CD14-positive monocyte (primary cell): ENCODE measurements at regions not wholly inside any gene's neighbourhood (a gene's known extent, or its start where the extent isn't known, plus 50 kb on each side); places are given as distances from the start of the nearest gene placed in this dataset.

Source experiments
- DNase-seq, 3 donors: peaks; one replicate each; pipeline ENCODE4 v3.0.0-alpha.2; 2011 to 2022
- H2AFZ ChIP-seq: 2 replicates; pipeline ENCODE4 v1.6.0; 2012; ENCODE audit warnings: mild to moderate bottlenecking, low read depth, low read length, inconsistent platforms; ENCODE audit not compliant: insufficient read depth, poor library complexity, severe bottlenecking
- H3K27ac ChIP-seq, 2 donors: 1 replicate in 1 of 2; 2 replicates in 1 of 2; pipeline ENCODE4 v1.5.1; 2012 to 2013; ENCODE audit warnings: low read length in 2 of 2, control low read depth in 1 of 2, inconsistent platforms in 1 of 2, low read depth in 1 of 2, mild to moderate bottlenecking in 1 of 2
- H3K27me3 ChIP-seq, 2 donors: one replicate each; pipeline versions ENCODE4 v1.6.0 to v1.6.1; 2011 to 2013; ENCODE audit warnings: low read length in 2 of 2; ENCODE audit not compliant: control insufficient read depth in 2 of 2, insufficient read depth in 2 of 2
- H3K36me3 ChIP-seq, 2 donors: replicated peaks in 1 of 2; 1 replicate in 1 of 2; 2 replicates in 1 of 2; pipeline versions ENCODE4 v1.5.1 to v1.6.1; 2012 to 2013; ENCODE audit warnings: low read length in 2 of 2, control low read depth in 1 of 2, inconsistent platforms in 1 of 2, mild to moderate bottlenecking in 1 of 2; ENCODE audit not compliant: insufficient read depth in 2 of 2, control insufficient read depth in 1 of 2
- H3K4me1 ChIP-seq, 2 donors: 1 replicate in 1 of 2; 2 replicates in 1 of 2; pipeline versions ENCODE4 v1.5.1 to v1.6.1; 2012 to 2013; ENCODE audit warnings: low read length in 2 of 2, control low read depth in 1 of 2, inconsistent platforms in 1 of 2, mild to moderate bottlenecking in 1 of 2, moderate library complexity in 1 of 2; ENCODE audit not compliant: insufficient read depth in 2 of 2, control insufficient read depth in 1 of 2
- H3K4me2 ChIP-seq: replicated peaks from 2 replicates; pipeline ENCODE3; 2012; ENCODE audit warnings: low read length, moderate library complexity, mild to moderate bottlenecking; ENCODE audit not compliant: poor library complexity, severe bottlenecking; ENCODE audit errors: extremely low read depth
- H3K4me3 ChIP-seq, 3 experiments: fragments of 200-600 bp in 1 of 3; sonication (generic) in 1 of 3; replicated peaks in 1 of 3; 1 replicate in 2 of 3; 2 replicates in 1 of 3; pipeline ENCODE4 v1.5.1; 2011 to 2013; ENCODE audit warnings: low read length in 3 of 3, mild to moderate bottlenecking in 3 of 3, control low read depth in 2 of 3, low read depth in 2 of 3, inconsistent platforms in 1 of 3, moderate library complexity in 1 of 3
- H3K79me2 ChIP-seq: 2 replicates; pipeline ENCODE4 v1.6.0; 2012; ENCODE audit warnings: mild to moderate bottlenecking, control low read depth, inconsistent platforms, low read length, moderate library complexity; ENCODE audit not compliant: insufficient read depth
- H3K9ac ChIP-seq: 2 replicates; pipeline ENCODE4 v1.6.0; 2017; ENCODE audit warnings: low read length, mild to moderate bottlenecking; ENCODE audit not compliant: insufficient read depth, poor library complexity, severe bottlenecking
- H3K9me3 ChIP-seq, 2 donors: replicated peaks in 1 of 2; 1 replicate in 1 of 2; 2 replicates in 1 of 2; pipeline versions ENCODE4 v1.5.1 to v1.6.1; 2012 to 2013; ENCODE audit warnings: low read length in 2 of 2, control low read depth in 1 of 2; ENCODE audit not compliant: control insufficient read depth in 1 of 2, insufficient read depth in 1 of 2
- H4K20me1 ChIP-seq: 2 replicates; pipeline ENCODE4 v1.6.0; 2012; ENCODE audit warnings: mild to moderate bottlenecking, low read length, control low read depth, moderate library complexity; ENCODE audit not compliant: insufficient read depth
- H3K27ac Mint-ChIP-seq, 7 donors: one replicate each; pipeline ENCODE4 v1.8.0; 2020; ENCODE audit warnings: mild to moderate bottlenecking in 7 of 7, mixed read lengths in 7 of 7, moderate library complexity in 6 of 7, inconsistent platforms in 2 of 7
- H3K27me3 Mint-ChIP-seq, 3 donors: one replicate each; pipeline ENCODE4 v1.8.0; 2021 to 2022; ENCODE audit warnings: low read depth in 3 of 3, mild to moderate bottlenecking in 3 of 3, mixed read lengths in 3 of 3, moderate library complexity in 3 of 3, inconsistent platforms in 1 of 3
- H3K36me3 Mint-ChIP-seq, 2 donors: one replicate each; pipeline ENCODE4 v1.8.0; 2020; ENCODE audit warnings: mixed read lengths in 2 of 2, inconsistent platforms in 1 of 2, mild to moderate bottlenecking in 1 of 2
- H3K4me1 Mint-ChIP-seq: one replicate; pipeline ENCODE4 v1.8.0; 2020; ENCODE audit warnings: mild to moderate bottlenecking, mixed read lengths
- H3K4me3 Mint-ChIP-seq, 2 donors: one replicate each; pipeline ENCODE4 v1.8.0; 2020; ENCODE audit warnings: mild to moderate bottlenecking in 2 of 2, mixed read lengths in 2 of 2, moderate library complexity in 1 of 2
- H3K9me3 Mint-ChIP-seq, 7 donors: one replicate each; pipeline ENCODE4 v1.8.0; 2020 to 2022; ENCODE audit warnings: mixed read lengths in 7 of 7, mild to moderate bottlenecking in 6 of 7, moderate library complexity in 6 of 7, inconsistent platforms in 2 of 7
- WGBS: methylation state at CpG from one replicate; pipeline ENCODE4 v1.1.5; 2013; ENCODE audit warnings: missing lambda C conversion rate; ENCODE audit not compliant: insufficient coverage; 5-methylcytosine and 5-hydroxymethylcytosine counted together
- intact Hi-C, 2 donors: fragments of 100-400 bp; cut with micrococcal nuclease; formaldehyde crosslinking; loops; one replicate each; pipeline versions ENCODE4 v1.15.0 to v1.15.1; 2023
- TF ChIP-seq, protein P1 (sequence below): fragments of 200-600 bp; IDR thresholded peaks from one replicate; pipeline ENCODE4 v1.8.0; 2022; ENCODE audit warnings: antibody characterized with exemption, mild to moderate bottlenecking

DNA sequence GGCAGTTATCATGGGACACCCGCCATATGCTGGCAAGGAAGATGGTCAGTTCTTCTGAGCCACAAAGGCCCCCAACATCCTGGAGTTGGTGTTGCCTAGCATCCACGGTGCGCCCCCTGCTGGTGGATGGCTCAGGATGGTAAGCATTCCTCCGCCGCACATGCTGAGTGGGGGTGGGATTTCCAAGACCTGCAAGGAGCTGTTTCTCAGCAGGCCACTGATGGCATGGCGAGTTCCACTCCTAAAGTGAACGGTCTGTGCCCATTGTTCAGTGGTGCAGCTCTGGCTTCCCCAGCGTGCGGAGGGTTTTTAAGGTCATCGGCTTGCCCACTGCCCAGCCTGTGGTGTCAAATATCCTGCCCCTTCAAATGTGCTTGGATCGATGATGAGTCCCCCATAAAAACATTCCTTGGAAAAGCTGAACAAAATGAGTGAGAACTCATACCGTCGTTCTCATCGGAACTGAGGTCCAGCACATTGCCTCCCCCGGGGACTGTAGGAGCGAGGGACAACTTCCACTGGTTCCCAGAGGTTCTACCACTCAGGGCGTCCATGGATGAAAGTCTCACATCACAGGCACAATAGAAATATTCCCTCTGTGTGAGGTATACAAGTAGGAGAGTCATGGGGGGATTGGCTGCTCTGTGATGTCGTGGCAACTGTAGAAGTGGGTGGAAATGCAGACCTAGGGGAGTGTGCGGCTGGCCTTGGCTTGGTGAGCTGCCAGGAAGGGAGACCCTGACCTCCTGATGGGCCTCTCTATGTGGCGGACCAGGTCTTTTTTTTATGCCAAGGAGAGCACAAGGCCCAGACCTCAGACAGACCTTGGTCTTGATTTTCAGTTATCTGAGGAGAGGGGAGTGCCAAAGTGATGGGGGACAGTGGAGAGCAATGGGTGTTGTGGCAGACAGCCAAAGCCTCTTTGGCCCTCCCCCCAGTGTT lies 102.0 kb downstream of the SNRPN start:
- peak overlapping the region in 1 of 3 experiments; percentile 4 for H3K4me3 ChIP-seq
- DNase-seq = peak in 1 of 3 donors; percentile 0
- peak overlapping the region in 1 of 7 donors; percentile 54 for H3K27ac Mint-ChIP-seq

DNA sequence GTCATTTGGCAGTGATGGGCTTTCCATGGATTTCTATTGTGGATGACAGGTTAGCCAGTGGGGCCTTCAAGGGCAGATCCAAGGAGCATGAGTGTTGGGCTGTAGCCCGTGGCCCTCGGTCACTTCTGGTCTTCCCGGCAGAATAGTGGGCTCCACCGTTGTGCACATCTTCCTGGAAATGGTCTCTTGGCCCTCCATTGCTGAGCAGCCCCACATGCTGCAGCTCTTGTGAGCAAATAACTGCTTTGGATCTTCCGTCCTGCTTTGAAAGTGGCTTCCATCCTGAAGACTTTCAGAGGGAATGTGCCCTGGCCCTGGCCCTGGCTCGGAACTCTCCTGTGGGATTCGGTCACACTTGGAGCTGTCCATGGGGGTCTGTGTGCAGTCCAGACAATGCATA lies 102.8 kb downstream of the SNRPN start:
- intact Hi-C loops = no loop called here
- no peaks in the 10 kb centered on the region for H3K4me1 ChIP-seq
- no peak overlapping the region for H3K4me2 ChIP-seq
- no peaks in the 10 kb centered on the region for H3K4me1 Mint-ChIP-seq
- H3K4me3 ChIP-seq = peak overlapping the region in 1 of 3 experiments; percentile 23
- H3K79me2 ChIP-seq = no peaks in the 10 kb centered on the region
- H3K27me3 Mint-ChIP-seq = no peaks in the 10 kb centered on the region
- H2AFZ ChIP-seq = no peak overlapping the region
- no peaks in the 10 kb centered on the region for H3K36me3 ChIP-seq
- H3K4me3 Mint-ChIP-seq = no peak overlapping the region
- H4K20me1 ChIP-seq = no peaks in the 10 kb centered on the region
- H3K36me3 Mint-ChIP-seq = peaks cover 2 to 37% of the 10 kb centered on the region in 2 donors
- H3K9me3 Mint-ChIP-seq = peaks cover 82 to 100% (median 100%) of the 10 kb centered on the region in 7 donors
- no peaks in the 10 kb centered on the region for H3K27me3 ChIP-seq
- no peak overlapping the region for H3K9ac ChIP-seq
- TF ChIP-seq, protein P1, sequence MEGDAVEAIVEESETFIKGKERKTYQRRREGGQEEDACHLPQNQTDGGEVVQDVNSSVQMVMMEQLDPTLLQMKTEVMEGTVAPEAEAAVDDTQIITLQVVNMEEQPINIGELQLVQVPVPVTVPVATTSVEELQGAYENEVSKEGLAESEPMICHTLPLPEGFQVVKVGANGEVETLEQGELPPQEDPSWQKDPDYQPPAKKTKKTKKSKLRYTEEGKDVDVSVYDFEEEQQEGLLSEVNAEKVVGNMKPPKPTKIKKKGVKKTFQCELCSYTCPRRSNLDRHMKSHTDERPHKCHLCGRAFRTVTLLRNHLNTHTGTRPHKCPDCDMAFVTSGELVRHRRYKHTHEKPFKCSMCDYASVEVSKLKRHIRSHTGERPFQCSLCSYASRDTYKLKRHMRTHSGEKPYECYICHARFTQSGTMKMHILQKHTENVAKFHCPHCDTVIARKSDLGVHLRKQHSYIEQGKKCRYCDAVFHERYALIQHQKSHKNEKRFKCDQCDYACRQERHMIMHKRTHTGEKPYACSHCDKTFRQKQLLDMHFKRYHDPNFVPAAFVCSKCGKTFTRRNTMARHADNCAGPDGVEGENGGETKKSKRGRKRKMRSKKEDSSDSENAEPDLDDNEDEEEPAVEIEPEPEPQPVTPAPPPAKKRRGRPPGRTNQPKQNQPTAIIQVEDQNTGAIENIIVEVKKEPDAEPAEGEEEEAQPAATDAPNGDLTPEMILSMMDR = no peak
- WGBS = 95% methylated on average over 5 of the region's 7 CpGs
- DNase-seq = peak in 1 of 3 donors; percentile 0
- no peak overlapping the region for H3K27ac ChIP-seq
- H3K27ac Mint-ChIP-seq = no peak overlapping the region
- peaks cover 100% of the 10 kb centered on the region in 2 donors for H3K9me3 ChIP-seq

More for the DNA sequence above, 102.0 kb downstream of the SNRPN start:
- Histone ChIP-seq H3K27ac (no peak overlapping the region), H3K36me3 (no peaks in the 10 kb centered on the region), H4K20me1 (no peaks in the 10 kb centered on the region), H3K27me3 (no peaks in the 10 kb centered on the region), H3K9me3 (peaks cover 100% of the 10 kb centered on the region in 2 donors), H2AFZ (no peak overlapping the region), H3K4me1 (no peaks in the 10 kb centered on the region), H3K79me2 (no peaks in the 10 kb centered on the region), H3K9ac (no peak overlapping the region), H3K4me2 (no peak overlapping the region)
- Mint-ChIP-seq H3K27me3 (peaks cover 0 to under 1% (median 0%) of the 10 kb centered on the region in 3 donors), H3K9me3 (peaks cover 84 to 100% (median 100%) of the 10 kb centered on the region in 7 donors), H3K4me3 (no peak overlapping the region), H3K36me3 (peaks cover 2 to 32% of the 10 kb centered on the region in 2 donors), H3K4me1 (no peaks in the 10 kb centered on the region)
- intact Hi-C loops = no loop called here
- WGBS = 94% methylated on average over 14 of the region's 20 CpGs
- TF ChIP-seq, protein P1 = peak; percentile 11
